AG09309 (cell line): ENCODE measurements at regions not wholly inside any gene's neighbourhood (a gene's known extent, or its start where the extent isn't known, plus 50 kb on each side); places are given as distances from the start of the nearest gene placed in this dataset.
A peak's percentile ranks its signal among the peaks of the same experiment; 100 is the strongest.

Experiments
- DNase-seq: peaks from one replicate; pipeline ENCODE4 v3.0.0-alpha.2; 2010; ENCODE audit warnings: low read depth
- H3K4me3 ChIP-seq: 2 replicates; pipeline ENCODE4 v1.5.1; 2011; ENCODE audit warnings: mild to moderate bottlenecking, low read depth, low read length, moderate library complexity; ENCODE audit not compliant: control insufficient read depth
- CTCF ChIP-seq: IDR thresholded peaks from 2 replicates; pipeline ENCODE4 v1.5.1; 2011; ENCODE audit warnings: mild to moderate bottlenecking, low read depth, low read length, inconsistent platforms; ENCODE audit not compliant: insufficient read depth, control insufficient read depth; ENCODE audit errors: missing control alignments

GRCh38 chrX:30504309-30504708 is 73.3 kb downstream of the TASL start:
- peak; percentile 40 for TF ChIP-seq CTCF
- no peak overlapping the region for H3K4me3 ChIP-seq
- no peak for DNase-seq

DNA sequence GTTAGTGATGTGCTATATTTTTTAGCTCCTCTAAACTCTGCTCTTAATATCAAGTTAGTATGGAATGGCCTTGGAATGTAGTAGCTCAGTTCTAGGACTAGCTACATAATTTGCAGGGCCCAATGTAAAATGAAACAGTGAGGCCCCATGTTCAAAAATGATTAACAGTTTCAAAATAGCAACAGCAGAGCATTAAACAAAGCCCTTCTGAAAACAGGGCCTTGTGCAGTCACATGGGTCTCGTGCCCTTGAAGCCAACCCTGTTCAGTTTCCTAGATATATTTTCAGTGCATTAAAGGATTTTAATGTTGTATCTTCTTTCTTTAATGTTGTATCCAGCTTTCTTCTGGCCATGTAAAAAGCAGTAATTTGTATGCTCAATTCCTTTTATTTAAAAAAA is 82.1 kb downstream of the TASL start:
- no peak for TF ChIP-seq CTCF
- H3K4me3 ChIP-seq, result no peak overlapping the region
- DNase-seq, result no peak

GRCh38 chrX:30493348-30493747 is 84.2 kb downstream of the TASL start:
- no peak overlapping the region for H3K4me3 ChIP-seq
- no peak for DNase-seq

GRCh38 chrX:30489323-30489722 is 88.2 kb downstream of the TASL start:
- peak; percentile 1 for TF ChIP-seq CTCF
- H3K4me3 ChIP-seq, result no peak overlapping the region
- DNase-seq, result no peak

More at GRCh38 chrX:30493348-30493747, 84.2 kb downstream of the TASL start:
- TF ChIP-seq CTCF, result no peak

GRCh38 chrX:30488092-30488491 is 89.5 kb downstream of the TASL start:
- H3K4me3 ChIP-seq, result no peak overlapping the region
- no peak for DNase-seq
- TF ChIP-seq CTCF, result peak; percentile 21

DNA sequence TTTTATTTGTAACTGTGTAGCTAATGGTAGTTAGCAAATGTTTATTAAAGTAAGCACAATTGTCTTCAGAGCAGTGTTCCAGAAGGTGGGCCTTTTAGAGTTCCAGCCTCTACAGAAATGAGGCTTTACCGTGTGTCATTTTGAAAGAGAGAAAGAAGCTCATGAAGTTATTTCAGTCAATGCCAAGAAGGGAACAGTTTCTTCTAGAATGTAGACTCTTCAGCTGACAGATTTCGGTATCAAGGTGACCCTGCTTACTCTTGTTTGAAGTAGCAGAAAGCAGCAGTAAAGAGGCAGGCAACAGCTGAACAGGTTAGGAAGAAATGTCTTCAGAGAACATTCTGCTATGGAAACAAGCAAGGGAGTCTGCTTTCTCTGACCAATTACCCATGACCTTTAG is 93.6 kb downstream of the TASL start:
- DNase-seq, result no peak
- no peak overlapping the region for H3K4me3 ChIP-seq
- TF ChIP-seq CTCF, result no peak

DNA sequence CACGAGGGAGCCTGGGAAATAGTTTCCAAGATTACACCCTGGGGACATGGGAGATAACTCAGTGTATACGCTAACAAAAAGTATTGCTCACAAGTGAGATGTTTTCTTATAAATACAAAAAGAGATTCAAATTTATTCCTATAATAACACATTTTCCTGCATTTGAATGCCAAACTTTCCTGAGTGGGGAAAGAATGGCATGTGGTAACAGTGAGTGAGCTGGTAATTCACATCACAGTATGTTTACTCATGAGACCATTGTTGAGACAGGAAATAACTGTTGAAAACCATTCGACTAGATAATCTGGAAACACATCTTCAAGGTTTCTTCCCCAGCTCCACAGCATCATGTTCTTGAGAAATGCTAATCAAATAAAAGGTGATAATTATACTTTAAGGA is 109.1 kb downstream of the TASL start:
- no peak overlapping the region for H3K4me3 ChIP-seq
- no peak for TF ChIP-seq CTCF
- no peak for DNase-seq
